RWPE2 (cell line): ENCODE measurements at regions not wholly inside any gene's neighbourhood (a gene's known extent, or its start where the extent isn't known, plus 50 kb on each side); places are given as distances from the start of the nearest gene placed in this dataset.

ENCODE experiments used
- ATAC-seq: fragments of 200-7000 bp; cut with Tn5 transposase; 3 replicates; pipeline ENCODE4 v1.9.1; 2021; ENCODE audit warnings: low read depth
- DNase-seq: peaks from one replicate; pipeline ENCODE4 v3.0.0-alpha.2; 2020; ENCODE audit warnings: low spot score
- H3K27ac ChIP-seq: fragments of 450-650 bp; 2 replicates; pipeline ENCODE4 v1.5.1; 2017; ENCODE audit warnings: mild to moderate bottlenecking; ENCODE audit not compliant: poor library complexity, severe bottlenecking
- H3K27me3 ChIP-seq: fragments of 250-450 bp; sonication (Bioruptor Pico); 2 replicates; pipeline ENCODE4 v1.5.1; 2021; ENCODE audit warnings: mild to moderate bottlenecking, moderate library complexity; ENCODE audit not compliant: insufficient read depth, poor library complexity, severe bottlenecking
- H3K36me3 ChIP-seq: fragments of 250-450 bp; sonication (Bioruptor Pico); 2 replicates; pipeline ENCODE4 v1.5.1; 2020; ENCODE audit warnings: low read depth, mild to moderate bottlenecking, moderate library complexity
- H3K4me1 ChIP-seq: fragments of 250-450 bp; sonication (Bioruptor Pico); 2 replicates; pipeline ENCODE4 v1.5.1; 2021; ENCODE audit warnings: mild to moderate bottlenecking, moderate library complexity; ENCODE audit not compliant: insufficient read depth, poor library complexity, severe bottlenecking
- H3K4me3 ChIP-seq: fragments of 250-450 bp; sonication (Bioruptor Pico); 2 replicates; pipeline ENCODE4 v1.5.1; 2021; ENCODE audit warnings: mild to moderate bottlenecking, moderate library complexity; ENCODE audit not compliant: severe bottlenecking
- H3K9me3 ChIP-seq: fragments of 250-450 bp; sonication (Bioruptor Pico); 2 replicates; pipeline ENCODE4 v1.5.1; 2021; ENCODE audit warnings: mild to moderate bottlenecking, moderate library complexity; ENCODE audit not compliant: severe bottlenecking
- CTCF ChIP-seq: fragments of 450-650 bp; IDR thresholded peaks from one replicate; pipeline ENCODE4 v1.5.1; 2017; ENCODE audit warnings: mild to moderate bottlenecking, moderate library complexity; ENCODE audit not compliant: poor library complexity, severe bottlenecking

GRCh38 chr4:81546777-81547176 is 75.1 kb upstream of the RASGEF1B start:
- no peaks in the 10 kb centered on the region for H3K27me3 ChIP-seq
- no peaks in the 10 kb centered on the region for H3K4me1 ChIP-seq
- H3K4me3 ChIP-seq = no peak overlapping the region
- no peaks in the 10 kb centered on the region for H3K36me3 ChIP-seq
- DNase-seq (no peak), ATAC-seq (no peak)
- no peak for TF ChIP-seq CTCF
- no peaks in the 10 kb centered on the region for H3K9me3 ChIP-seq
- H3K27ac ChIP-seq = no peak overlapping the region

DNA sequence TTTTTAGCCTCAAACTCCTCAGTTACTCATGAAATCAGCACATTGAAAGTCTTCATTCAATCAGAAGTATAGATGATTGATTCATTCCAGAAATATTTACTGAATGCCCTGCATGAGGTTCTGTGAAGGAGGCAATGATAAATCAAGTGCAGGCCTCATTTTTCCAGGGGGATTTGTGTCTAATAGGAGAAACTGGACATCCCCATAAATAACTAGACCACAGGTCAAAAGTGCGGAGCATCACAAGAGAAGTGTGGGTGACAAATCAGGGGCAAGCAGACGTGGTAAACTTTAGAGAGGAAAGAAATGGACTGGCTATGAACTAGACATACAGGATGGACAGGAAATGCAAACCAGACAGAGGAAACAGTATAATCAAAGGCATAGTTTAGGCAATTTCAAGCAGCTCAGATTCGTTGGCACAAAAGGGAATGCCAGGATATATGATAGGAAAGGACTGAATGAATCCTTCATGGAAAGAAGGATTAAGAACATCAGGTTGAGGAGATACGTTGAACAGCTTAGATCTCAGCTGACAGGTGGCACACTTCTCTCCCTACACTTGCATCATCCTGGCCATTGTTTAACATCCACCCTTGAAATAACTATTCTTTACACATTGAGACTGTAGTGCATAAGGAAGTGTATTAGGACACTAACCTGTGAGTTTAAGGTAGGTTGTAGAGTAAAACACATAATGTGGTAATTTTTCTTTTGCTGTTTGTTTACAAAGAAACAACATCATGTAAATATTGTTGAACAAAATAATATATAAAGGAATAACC is 69.6 kb upstream of the RASGEF1B start:
- no peak overlapping the region for H3K27ac ChIP-seq
- H3K4me1 ChIP-seq = no peaks in the 10 kb centered on the region
- ATAC-seq (no peak), DNase-seq (no peak)
- H3K36me3 ChIP-seq = no peaks in the 10 kb centered on the region
- no peaks in the 10 kb centered on the region for H3K9me3 ChIP-seq
- TF ChIP-seq CTCF = no peak
- no peak overlapping the region for H3K4me3 ChIP-seq
- H3K27me3 ChIP-seq = no peaks in the 10 kb centered on the region

- Histone ChIP-seq H3K27ac (no peak overlapping the region), H3K36me3 (no peaks in the 10 kb centered on the region), H3K4me3 (no peak overlapping the region), H3K4me1 (no peaks in the 10 kb centered on the region), H3K27me3 (no peaks in the 10 kb centered on the region), H3K9me3 (no peaks in the 10 kb centered on the region)
- DNase-seq (no peak), ATAC-seq (no peak)
- TF ChIP-seq CTCF = no peak
These were observed 67.2 kb upstream of the RASGEF1B start for GRCh38 chr4:81538716-81539427.

DNA sequence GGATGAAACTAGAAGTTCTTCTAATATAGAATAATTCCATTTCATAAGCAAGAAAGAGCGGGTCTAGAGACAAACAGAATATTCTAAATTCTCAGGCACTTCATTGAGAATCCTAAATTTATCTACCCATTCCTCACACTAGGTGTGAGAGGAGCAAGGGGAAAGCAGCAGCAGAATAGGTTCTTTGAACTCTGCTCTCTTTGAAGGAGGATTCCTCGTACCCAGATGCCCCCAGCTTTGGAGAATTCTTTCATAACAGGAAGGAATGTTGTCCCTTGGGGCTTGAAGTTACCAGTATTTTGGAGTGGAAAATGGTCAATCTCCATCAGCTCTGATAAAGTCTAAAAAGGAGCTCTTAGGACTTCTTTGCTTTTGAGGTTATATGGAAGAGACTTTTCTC is 59.7 kb upstream of the RASGEF1B start:
- Histone ChIP-seq H3K9me3 (no peaks in the 10 kb centered on the region), H3K36me3 (no peaks in the 10 kb centered on the region), H3K27me3 (no peaks in the 10 kb centered on the region), H3K4me3 (no peak overlapping the region), H3K4me1 (no peaks in the 10 kb centered on the region), H3K27ac (no peak overlapping the region)
- DNase-seq = no peak
- no peak for ATAC-seq
- no peak for TF ChIP-seq CTCF

GRCh38 chr4:81528979-81529378 is 57.3 kb upstream of the RASGEF1B start:
- Histone ChIP-seq H3K27ac (no peak overlapping the region), H3K4me1 (no peaks in the 10 kb centered on the region), H3K4me3 (no peak overlapping the region), H3K9me3 (no peaks in the 10 kb centered on the region), H3K36me3 (no peaks in the 10 kb centered on the region), H3K27me3 (no peaks in the 10 kb centered on the region)
- no peak for ATAC-seq
- no peak for DNase-seq
- no peak for TF ChIP-seq CTCF
